PFSK-1 (cell line): ENCODE measurements at regions not wholly inside any gene's neighbourhood (a gene's known extent, or its start where the extent isn't known, plus 50 kb on each side); places are given as distances from the start of the nearest gene placed in this dataset.

Source experiments
- FOXP2 ChIP-seq: optimal IDR thresholded peaks from 2 replicates; pipeline ENCODE3; 2011; ENCODE audit warnings: borderline replicate concordance, control low read depth, inconsistent platforms; ENCODE audit not compliant: insufficient read depth; ENCODE audit errors: extremely low read length, extremely low read depth
- POLR2AphosphoS5 ChIP-seq: IDR thresholded peaks from 2 replicates; pipeline ENCODE4 v1.6.1; 2012; ENCODE audit warnings: low read depth, mild to moderate bottlenecking, control low read depth, low read length, moderate library complexity
- SIN3A ChIP-seq: IDR thresholded peaks from 2 replicates; pipeline ENCODE4 v1.6.1; 2012; ENCODE audit warnings: mild to moderate bottlenecking, low read length, moderate library complexity, borderline replicate concordance; ENCODE audit not compliant: insufficient read depth
- TAF1 ChIP-seq: IDR thresholded peaks from 2 replicates; pipeline ENCODE4 v1.6.1; 2012; ENCODE audit warnings: low read length, control low read depth, borderline replicate concordance; ENCODE audit not compliant: insufficient read depth
- TF ChIP-seq, protein P1 (sequence below), 2 experiments: IDR thresholded peaks; 2 replicates each; pipeline versions ENCODE4 v1.6.1 to v1.8.0; 2011 to 2012; ENCODE audit warnings: low read depth in 2 of 2, low read length in 2 of 2, control low read depth in 1 of 2, inconsistent platforms in 1 of 2, mild to moderate bottlenecking in 1 of 2, moderate library complexity in 1 of 2; ENCODE audit not compliant: insufficient read depth in 1 of 2

DNA sequence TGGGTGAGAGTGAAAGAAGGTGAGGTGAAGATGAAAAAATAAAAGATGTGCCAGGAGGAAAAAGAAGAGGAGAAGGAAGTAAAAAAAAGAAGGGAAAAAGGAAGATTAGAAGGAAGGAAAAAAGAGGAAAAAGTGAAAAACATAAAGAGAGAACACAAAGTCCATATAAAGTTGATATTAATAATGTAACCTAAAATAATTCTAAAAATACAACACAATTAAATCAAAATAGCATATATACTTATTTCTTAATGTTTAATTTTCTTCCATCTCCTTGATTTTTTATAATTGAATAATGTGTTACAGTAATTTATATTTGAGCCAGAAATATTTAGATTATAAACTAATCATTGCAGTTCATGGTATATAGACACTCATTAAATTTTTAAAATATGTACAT is 124.4 kb upstream of the NOVA1 start:
- TF ChIP-seq SIN3A (no peak), POLR2AphosphoS5 (no peak), TAF1 (no peak), FOXP2 (no peak)
- TF ChIP-seq, protein P1, sequence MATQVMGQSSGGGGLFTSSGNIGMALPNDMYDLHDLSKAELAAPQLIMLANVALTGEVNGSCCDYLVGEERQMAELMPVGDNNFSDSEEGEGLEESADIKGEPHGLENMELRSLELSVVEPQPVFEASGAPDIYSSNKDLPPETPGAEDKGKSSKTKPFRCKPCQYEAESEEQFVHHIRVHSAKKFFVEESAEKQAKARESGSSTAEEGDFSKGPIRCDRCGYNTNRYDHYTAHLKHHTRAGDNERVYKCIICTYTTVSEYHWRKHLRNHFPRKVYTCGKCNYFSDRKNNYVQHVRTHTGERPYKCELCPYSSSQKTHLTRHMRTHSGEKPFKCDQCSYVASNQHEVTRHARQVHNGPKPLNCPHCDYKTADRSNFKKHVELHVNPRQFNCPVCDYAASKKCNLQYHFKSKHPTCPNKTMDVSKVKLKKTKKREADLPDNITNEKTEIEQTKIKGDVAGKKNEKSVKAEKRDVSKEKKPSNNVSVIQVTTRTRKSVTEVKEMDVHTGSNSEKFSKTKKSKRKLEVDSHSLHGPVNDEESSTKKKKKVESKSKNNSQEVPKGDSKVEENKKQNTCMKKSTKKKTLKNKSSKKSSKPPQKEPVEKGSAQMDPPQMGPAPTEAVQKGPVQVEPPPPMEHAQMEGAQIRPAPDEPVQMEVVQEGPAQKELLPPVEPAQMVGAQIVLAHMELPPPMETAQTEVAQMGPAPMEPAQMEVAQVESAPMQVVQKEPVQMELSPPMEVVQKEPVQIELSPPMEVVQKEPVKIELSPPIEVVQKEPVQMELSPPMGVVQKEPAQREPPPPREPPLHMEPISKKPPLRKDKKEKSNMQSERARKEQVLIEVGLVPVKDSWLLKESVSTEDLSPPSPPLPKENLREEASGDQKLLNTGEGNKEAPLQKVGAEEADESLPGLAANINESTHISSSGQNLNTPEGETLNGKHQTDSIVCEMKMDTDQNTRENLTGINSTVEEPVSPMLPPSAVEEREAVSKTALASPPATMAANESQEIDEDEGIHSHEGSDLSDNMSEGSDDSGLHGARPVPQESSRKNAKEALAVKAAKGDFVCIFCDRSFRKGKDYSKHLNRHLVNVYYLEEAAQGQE (IDR thresholded peaks at IDR 0.05; ENCODE audit: insufficient read depth in 1 of 2, low read depth in 2 of 2, low read length in 2 of 2) = no peak

DNA sequence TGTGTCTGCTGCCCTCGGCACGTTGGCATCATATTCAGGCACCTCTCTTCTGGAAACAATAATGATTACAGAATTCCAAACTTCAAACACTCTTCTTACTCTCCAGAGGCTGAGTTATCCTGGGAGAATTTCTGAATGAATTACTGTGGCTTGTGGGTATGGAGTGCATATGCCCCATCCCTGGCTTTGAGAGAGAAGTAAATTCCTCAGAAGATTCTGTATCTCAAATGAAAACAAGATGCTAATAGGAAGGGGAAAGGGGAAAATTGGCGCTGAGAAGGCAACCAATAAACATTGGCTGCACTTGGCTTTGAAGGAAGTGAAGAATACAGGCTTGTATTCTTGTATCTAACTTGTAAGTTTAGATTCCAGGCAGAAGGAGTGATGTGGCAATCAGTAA is 132.0 kb upstream of the NOVA1 start:
- TF ChIP-seq TAF1 (no peak), POLR2AphosphoS5 (no peak), FOXP2 (no peak), SIN3A (no peak)
- TF ChIP-seq, protein P1 (IDR thresholded peaks at IDR 0.05; ENCODE audit: insufficient read depth in 1 of 2, low read depth in 2 of 2, low read length in 2 of 2) = no peak

DNA sequence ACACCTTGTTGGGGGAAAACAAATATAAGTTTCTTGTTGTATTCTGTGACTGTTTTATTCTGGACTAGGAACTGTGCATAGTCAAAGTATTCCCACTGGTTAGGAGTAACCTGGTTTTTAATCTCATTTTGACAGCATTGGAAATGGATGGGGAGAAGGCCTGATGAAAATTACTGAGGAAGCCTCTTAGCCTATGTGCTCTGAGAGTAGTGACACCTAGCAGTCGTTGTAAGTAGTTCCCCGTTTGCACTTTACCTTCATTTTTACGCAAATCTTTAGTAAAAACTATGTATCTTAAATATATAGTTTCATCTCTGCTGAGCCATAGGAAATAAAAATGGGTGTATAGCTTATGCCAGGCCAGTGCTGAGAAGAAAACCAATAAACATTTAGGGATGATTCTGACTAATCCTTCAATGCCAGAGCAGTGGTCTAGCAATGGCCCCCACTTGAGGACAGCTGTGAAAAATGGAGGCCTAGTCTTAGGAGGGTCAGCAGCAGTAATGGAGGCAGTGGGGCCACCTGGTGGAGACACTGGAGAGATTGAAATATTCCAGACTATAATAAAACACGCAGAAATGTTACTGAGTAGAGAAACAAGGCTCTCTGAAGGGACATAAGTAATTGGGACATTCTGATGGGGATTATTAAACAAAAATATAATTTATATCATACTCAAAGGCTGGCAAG is 133.2 kb upstream of the NOVA1 start:
- no peak for TF ChIP-seq TAF1
- no peak for TF ChIP-seq FOXP2
- no peak for TF ChIP-seq POLR2AphosphoS5
- no peak for TF ChIP-seq SIN3A
- TF ChIP-seq, protein P1 (IDR thresholded peaks at IDR 0.05; ENCODE audit: insufficient read depth in 1 of 2, low read depth in 2 of 2, low read length in 2 of 2) = no peak

DNA sequence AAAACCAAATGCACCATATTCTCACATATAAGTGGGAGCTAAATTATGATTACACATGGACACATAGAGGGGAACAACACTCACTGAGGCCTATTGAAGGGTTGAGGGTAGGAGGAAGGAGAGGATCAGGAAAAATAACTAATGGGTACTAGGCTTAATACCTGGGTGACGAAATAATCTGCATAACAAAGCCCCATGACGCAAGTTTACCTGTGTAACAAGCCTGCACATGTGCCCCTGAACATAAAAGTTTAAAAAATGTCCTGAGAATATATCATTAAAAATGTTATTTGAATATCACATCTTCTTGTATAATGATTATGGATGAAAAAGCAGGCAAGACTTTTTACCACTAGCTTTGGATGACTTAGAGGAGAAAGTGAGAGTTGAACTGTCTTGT is 138.0 kb upstream of the NOVA1 start:
- TF ChIP-seq, protein P1 (IDR thresholded peaks at IDR 0.05; ENCODE audit: insufficient read depth in 1 of 2, low read depth in 2 of 2, low read length in 2 of 2) = no peak

DNA sequence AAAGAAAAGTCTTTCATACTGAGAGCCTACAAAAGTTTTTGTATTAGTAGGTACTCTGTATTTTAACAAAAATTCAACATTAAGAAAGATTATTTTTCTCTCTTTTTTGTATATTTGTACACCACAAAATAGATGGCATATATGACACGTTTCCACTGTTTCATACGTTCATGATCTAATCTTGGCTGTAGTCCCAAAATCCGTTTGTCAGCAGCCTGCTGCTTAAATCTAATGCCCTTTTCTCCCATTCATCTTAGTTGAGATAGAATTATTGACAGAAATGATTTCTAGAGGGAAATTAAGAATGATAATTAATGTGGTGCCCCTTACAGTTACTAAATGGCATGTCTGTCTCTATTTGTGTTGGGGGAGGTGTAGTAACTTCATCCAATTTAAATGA is 140.7 kb upstream of the NOVA1 start:
- TF ChIP-seq SIN3A (no peak), POLR2AphosphoS5 (no peak), FOXP2 (no peak), TAF1 (no peak)
- TF ChIP-seq, protein P1 (IDR thresholded peaks at IDR 0.05; ENCODE audit: insufficient read depth in 1 of 2, low read depth in 2 of 2, low read length in 2 of 2) = no peak
